ENCODE measurements at regions not wholly inside any gene's neighbourhood (a gene's known extent, or its start where the extent isn't known, plus 50 kb on each side); places are given as distances from the start of the nearest gene placed in this dataset.

DNA sequence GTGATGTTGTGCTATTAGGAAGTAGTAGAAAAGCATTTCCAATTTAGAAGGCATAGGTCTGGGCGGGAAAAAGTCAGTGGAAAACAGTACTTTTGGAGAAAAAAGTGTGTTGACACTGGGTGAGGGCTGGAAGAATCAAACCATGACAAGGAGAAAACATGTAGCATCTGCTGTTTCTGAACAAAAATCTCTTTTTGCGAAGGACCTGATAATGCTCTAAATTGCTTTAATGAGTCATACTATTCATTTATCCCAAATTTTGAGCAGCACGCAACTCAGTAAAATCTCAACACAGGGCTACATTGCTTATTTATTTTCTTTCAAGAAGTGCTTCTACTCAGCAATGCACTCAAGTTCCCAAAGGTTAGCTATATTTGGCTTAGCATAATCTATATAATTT is 292.7 kb downstream of the DIPK2A start:
- TF ChIP-seq, protein P1, sequence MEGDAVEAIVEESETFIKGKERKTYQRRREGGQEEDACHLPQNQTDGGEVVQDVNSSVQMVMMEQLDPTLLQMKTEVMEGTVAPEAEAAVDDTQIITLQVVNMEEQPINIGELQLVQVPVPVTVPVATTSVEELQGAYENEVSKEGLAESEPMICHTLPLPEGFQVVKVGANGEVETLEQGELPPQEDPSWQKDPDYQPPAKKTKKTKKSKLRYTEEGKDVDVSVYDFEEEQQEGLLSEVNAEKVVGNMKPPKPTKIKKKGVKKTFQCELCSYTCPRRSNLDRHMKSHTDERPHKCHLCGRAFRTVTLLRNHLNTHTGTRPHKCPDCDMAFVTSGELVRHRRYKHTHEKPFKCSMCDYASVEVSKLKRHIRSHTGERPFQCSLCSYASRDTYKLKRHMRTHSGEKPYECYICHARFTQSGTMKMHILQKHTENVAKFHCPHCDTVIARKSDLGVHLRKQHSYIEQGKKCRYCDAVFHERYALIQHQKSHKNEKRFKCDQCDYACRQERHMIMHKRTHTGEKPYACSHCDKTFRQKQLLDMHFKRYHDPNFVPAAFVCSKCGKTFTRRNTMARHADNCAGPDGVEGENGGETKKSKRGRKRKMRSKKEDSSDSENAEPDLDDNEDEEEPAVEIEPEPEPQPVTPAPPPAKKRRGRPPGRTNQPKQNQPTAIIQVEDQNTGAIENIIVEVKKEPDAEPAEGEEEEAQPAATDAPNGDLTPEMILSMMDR (IDR thresholded peaks at IDR 0.05), result no peak
- Histone ChIP-seq H3K9me3 (no peaks in the 10 kb centered on the region), H3K27me3 (no peaks in the 10 kb centered on the region), H3K4me1 (no peaks in the 10 kb centered on the region), H3K4me3 (no peak overlapping the region), H3K36me3 (no peaks in the 10 kb centered on the region), H3K27ac (no peak overlapping the region)
- DNase-seq (no peak), ATAC-seq (no peak)
- intact Hi-C loops (cut with DNase I), result no loop called here

DNA sequence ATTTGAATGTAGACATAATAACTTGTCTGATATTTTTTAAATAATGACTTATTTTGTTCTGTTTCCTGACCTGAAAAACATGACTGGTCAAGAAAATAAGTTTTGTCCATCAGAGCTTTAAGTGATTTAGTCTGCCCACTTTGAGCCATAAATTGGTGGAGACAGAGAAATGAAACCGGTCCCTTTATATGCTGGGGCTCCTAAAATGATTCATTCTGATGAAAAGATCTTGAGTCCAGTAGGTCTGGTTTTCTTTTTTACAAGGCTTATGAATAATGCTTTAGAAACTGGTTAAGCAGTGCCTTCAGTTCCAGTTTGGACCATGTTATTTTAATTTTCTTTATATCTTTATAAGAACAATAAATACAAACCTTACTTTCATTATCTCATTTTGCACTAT is 293.2 kb downstream of the DIPK2A start:
- intact Hi-C loops (cut with DNase I), result no loop called here
- H3K4me1 ChIP-seq, result no peaks in the 10 kb centered on the region

DNA sequence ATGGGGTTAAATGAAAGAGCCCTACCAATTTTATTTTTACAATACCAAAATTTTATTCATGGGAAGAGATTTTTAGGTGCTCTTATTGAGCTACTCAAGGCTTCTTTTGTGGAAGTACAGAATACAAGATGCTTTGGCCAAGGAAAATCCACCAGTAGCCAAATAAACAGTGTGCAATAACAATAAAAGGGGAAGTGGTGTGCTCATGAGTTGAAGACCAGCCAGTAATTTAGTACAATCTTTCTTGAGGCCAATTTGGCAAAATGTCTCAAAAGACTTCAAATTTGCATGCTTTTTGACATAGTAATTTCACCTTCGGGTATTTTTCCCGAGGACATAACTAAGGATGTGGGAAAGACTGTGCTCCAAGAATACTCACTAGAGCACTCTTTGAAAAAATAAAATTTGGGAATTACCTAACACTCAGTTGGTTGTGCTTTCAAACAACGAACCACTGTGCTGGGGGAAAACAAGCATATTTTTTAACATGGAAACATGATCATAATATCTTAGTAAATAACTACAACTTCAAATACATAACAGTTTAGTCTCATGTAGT is 294.0 kb downstream of the DIPK2A start:
- H3K4me1 ChIP-seq, result no peaks in the 10 kb centered on the region
- H3K27me3 ChIP-seq, result no peaks in the 10 kb centered on the region
- H3K27ac ChIP-seq, result no peak overlapping the region
- DNase-seq (no peak), ATAC-seq (no peak)
- H3K4me3 ChIP-seq, result no peak overlapping the region
- no peaks in the 10 kb centered on the region for H3K9me3 ChIP-seq
- intact Hi-C loops (cut with DNase I), result no loop called here
- TF ChIP-seq, protein P1 (IDR thresholded peaks at IDR 0.05), result no peak
- no peaks in the 10 kb centered on the region for H3K36me3 ChIP-seq

More for the DNA sequence above, 293.2 kb downstream of the DIPK2A start:
- Histone ChIP-seq H3K36me3 (no peaks in the 10 kb centered on the region), H3K4me3 (no peak overlapping the region), H3K27me3 (no peaks in the 10 kb centered on the region), H3K27ac (no peak overlapping the region), H3K9me3 (no peaks in the 10 kb centered on the region)
- no peak for ATAC-seq
- TF ChIP-seq, protein P1 (IDR thresholded peaks at IDR 0.05), result no peak
- no peak for DNase-seq

DNA sequence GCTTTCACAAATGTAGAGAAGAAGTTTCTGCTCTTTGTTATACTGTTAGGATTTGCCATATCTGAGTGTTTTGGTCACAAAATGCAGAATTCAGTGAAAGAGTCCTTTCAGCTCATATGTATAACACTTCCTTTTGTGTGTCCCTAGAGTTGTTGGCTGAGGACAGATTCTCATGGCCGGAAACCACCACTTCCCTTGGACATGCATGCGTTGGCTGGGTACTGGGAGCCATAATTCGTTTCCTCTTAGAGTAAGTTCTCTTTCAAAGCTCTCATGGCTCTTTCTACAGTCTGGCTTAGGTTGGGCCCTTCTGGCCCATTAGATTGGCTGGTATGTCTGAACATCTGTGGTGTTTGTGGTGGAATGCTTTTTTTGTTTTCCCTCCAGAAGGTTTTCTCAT is 298.5 kb downstream of the DIPK2A start:
- ATAC-seq (no peak), DNase-seq (peak in 1 of 4 donors; percentile 31)
- H3K9me3 ChIP-seq, result no peaks in the 10 kb centered on the region
- H3K27ac ChIP-seq, result no peak overlapping the region
- intact Hi-C loops (cut with DNase I), result no loop called here
- no peaks in the 10 kb centered on the region for H3K27me3 ChIP-seq
- TF ChIP-seq, protein P1 (IDR thresholded peaks at IDR 0.05), result no peak
- H3K36me3 ChIP-seq, result no peaks in the 10 kb centered on the region
- H3K4me1 ChIP-seq, result no peaks in the 10 kb centered on the region
- H3K4me3 ChIP-seq, result no peak overlapping the region

DNA sequence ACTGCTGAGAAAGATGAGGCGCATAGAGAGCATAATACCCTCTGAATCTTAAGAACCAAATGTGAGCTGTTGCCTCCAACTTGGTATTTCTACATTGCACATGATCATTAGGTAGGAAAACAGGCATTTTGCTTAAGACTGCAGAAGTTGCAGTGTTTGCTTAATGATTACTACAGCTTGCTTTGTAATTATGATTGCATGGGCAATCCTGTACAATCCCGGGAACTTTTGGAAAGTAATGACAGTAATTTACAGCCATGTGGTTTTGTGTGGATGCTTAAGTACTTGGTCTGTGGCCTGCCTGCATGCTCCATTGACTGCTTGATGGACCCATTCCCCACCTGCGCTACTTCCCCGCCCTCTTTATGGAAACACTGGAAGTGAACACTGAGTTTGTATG is 301.1 kb downstream of the DIPK2A start:
- TF ChIP-seq, protein P1 (IDR thresholded peaks at IDR 0.05), result no peak
- intact Hi-C loops (cut with DNase I), result no loop called here

More for the DNA sequence above, 301.1 kb downstream of the DIPK2A start:
- DNase-seq, result no peak
- Histone ChIP-seq H3K27me3 (no peaks in the 10 kb centered on the region), H3K27ac (no peak overlapping the region), H3K4me3 (no peak overlapping the region), H3K36me3 (no peaks in the 10 kb centered on the region), H3K9me3 (no peaks in the 10 kb centered on the region), H3K4me1 (no peaks in the 10 kb centered on the region)
- ATAC-seq, result no peak

All from left lung (tissue), 4 donors.